Sigmoid colon (tissue), 4 donors: ENCODE measurements at regions not wholly inside any gene's neighbourhood (a gene's known extent, or its start where the extent isn't known, plus 50 kb on each side); places are given as distances from the start of the nearest gene placed in this dataset.

Experiments used
- CTCF ChIP-seq, 4 experiments: fragments of 450-650 bp in 3 of 4; fragments of 200-600 bp in 1 of 4; IDR thresholded peaks; one replicate each; pipeline ENCODE4 v1.5.1; 2016 to 2019; ENCODE audit warnings: antibody characterized with exemption in 4 of 4, mild to moderate bottlenecking in 3 of 4, moderate library complexity in 2 of 4
- EP300 ChIP-seq, 4 donors: sonication (generic); formaldehyde crosslinking; IDR thresholded peaks; one replicate each; pipeline ENCODE4 v1.6.1; 2017; ENCODE audit warnings: antibody characterized with exemption in 4 of 4
- POLR2A ChIP-seq, 2 donors: fragments of 450-650 bp; IDR thresholded peaks; one replicate each; pipeline ENCODE4 v1.6.1; 2016; ENCODE audit warnings: antibody characterized with exemption in 2 of 2, mild to moderate bottlenecking in 2 of 2, moderate library complexity in 2 of 2
- POLR2AphosphoS5 ChIP-seq, 4 donors: sonication (generic); formaldehyde crosslinking; IDR thresholded peaks; one replicate each; pipeline ENCODE4 v1.6.1; 2017; ENCODE audit warnings: antibody characterized with exemption in 4 of 4

GRCh38 chr10:30188556-30189237 is 129.3 kb upstream of the JCAD start:
- TF ChIP-seq CTCF (IDR thresholded peaks at IDR 0.05): no peak
- TF ChIP-seq POLR2A (IDR thresholded peaks at IDR 0.05): no peak
- TF ChIP-seq POLR2AphosphoS5 (IDR thresholded peaks at IDR 0.05): no peak
- TF ChIP-seq EP300 (IDR thresholded peaks at IDR 0.05): no peak
